COLO668 (cell line): ENCODE measurements at regions not wholly inside any gene's neighbourhood (a gene's known extent, or its start where the extent isn't known, plus 50 kb on each side); places are given as distances from the start of the nearest gene placed in this dataset.
A peak's percentile ranks its signal among the peaks of the same experiment; 100 is the strongest.
"Not testable (repeated sequence)": the region's sequence is repeated elsewhere in the genome, so short reads cannot be mapped to it uniquely, and the experiment has no call there.

ENCODE experiments used
- DNase-seq: peaks from one replicate; lab custom pipeline; 2025; ENCODE audit not compliant: unreplicated experiment; lab: John Stamatoyannopoulos, UW

DNA sequence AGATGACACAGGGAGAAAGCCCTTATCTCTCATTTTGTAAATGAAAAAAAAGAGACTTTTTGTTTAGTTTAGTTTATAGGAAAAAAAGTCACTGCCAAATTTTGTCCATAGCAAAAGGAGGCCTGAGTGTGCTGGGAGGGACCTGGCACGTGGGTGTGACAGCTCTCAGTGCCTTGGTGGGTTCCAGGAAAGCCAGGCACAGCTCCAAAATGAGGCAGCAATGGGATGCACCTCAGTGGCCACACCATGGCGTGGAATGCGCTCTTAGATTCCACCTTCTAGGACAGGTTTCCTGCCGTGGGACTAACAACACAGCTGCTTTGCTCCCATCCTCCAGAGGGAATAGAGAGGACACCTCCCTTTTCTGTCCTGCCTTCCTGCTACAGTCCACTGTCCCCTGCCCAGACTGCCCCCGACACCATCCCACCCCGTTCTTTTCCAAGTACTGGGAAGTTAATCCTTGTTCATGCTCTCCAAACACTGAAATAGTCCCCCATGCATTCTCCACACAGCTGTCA lies 207.6 kb downstream of the EMP1 start:
- no peak for DNase-seq

DNA sequence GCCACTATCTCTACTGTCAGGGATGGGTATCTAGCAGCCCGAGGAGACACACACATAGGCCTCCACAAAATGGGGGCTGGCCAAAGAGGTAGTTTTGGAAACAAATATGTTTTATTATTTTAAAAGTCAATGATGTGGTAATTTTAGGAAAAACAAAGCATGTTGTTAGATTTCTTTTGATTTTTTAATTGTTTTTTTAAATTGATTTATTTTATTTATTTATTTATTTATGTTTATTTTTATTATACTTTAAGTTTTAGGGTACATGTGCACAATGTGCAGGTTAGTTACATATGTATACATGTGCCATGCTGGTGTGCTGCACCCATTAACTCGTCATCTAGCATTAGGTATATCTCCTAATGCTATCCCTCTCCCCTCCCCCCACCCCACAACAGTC lies 194.8 kb downstream of the EMP1 start:
- DNase-seq, result not testable (repeated sequence)

DNA sequence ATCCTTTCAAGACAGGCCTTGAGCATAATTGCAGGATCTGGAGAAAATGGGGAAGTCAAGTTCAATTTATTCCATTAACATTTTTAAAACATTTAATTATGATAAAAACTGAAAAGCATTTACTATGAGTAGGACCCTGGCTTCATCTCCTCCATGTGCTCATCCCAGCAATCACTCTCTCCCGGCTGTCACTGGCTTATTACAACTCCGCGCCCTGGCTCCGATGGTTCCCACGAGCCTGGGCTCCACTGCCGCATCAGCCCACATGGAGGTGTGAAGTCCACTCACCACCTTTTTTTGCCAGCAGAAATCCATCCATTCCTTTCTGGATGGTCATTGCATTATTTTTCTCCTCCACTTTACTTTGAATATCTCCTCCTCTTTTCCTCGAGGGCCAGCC lies 194.4 kb downstream of the EMP1 start:
- DNase-seq, result no peak

DNA sequence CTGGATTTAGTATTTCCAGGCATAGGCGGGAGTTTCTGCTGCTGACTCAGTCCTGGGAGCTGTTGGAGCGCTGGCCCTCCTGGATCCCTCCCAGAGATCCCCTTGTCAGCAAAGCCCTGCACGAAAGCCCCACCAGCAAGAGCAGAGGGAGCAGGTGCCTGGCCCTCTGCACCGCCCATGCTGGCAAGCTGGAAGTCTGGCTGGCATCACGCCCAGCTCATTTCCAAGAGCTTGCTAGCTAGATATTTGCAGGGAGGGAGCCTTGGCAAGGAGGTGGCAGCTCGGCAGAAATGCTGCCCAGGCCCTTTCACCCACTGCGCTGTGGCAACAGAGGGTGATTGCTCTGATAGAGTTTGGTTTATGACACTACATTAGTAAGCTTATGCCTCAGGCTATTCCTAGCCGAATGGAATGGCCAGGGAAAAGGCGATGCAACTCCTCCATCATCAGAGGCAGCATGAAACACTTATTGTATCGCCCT lies 193.9 kb downstream of the EMP1 start:
- DNase-seq, result peak; percentile 36

DNA sequence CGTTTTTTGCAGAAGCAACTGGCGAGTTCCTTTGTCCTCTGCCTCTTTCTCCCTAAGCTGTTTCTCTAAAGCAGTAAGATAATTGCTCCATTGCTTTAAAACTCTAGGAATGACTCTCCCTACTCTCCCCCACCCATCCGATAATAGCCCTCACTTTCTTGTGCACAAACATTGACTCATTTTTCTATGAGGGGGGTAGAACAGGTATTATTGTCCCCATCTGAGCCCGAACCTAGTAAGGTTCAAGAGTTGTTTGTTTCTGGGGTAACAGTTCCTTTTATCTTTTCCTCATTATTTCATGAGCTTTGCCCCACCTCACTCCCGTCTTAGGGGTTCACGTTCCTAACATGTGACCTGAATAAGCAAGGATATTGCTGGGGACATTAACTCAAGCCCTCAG lies 190.6 kb downstream of the EMP1 start:
- no peak for DNase-seq

DNA sequence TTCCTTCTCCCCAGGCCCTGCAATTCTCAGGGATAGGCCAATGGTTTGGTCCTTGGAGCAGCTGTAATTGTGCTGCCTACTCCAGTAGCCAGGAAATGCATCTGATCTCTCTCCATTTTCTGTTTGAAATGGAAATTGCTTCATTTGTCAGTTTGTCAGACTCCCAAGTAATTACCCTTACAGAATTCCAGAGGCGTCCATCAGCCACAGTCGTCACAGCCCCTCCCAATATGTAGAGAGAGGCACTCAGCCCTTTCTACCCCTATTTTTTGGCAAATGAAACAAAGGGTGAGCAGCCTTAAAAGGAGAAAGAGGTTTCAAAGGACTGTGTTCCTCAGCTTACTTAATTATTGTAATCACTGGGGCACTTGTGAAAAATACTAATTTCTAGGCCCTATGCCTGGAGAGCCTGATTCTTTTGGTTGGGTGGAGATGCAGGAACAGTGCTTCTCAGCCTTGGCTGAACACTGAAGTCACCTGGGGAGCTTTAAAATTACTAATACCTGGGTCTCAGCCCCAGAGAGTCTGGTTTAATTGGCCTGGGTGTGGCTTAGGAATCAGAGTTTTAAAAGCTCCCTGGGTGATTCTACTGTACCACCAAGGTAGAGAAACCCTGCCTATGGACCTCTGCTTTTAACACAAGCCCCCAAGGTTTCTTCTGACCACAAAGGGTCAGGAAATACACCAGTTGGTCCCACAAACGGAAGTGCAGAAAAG lies 190.0 kb downstream of the EMP1 start:
- no peak for DNase-seq

DNA sequence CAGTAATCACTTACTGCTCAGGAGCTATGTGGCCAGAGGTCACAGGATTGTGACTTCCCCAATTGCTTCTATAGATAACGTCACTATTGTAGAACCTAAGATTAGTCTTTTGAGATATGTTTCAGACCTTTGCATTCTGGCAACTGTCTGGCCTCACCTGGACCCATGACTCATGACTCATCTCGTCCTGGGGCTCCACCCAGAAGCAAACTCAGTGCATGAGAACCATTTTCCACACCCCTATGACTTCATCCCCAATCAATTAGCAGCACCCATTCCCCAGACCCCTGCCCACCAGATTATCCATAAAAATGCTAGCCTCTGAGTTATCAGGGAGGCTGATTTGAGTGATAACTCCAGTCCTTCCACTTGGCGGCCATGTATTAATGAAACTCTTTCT lies 186.9 kb downstream of the EMP1 start:
- no peak for DNase-seq

DNA sequence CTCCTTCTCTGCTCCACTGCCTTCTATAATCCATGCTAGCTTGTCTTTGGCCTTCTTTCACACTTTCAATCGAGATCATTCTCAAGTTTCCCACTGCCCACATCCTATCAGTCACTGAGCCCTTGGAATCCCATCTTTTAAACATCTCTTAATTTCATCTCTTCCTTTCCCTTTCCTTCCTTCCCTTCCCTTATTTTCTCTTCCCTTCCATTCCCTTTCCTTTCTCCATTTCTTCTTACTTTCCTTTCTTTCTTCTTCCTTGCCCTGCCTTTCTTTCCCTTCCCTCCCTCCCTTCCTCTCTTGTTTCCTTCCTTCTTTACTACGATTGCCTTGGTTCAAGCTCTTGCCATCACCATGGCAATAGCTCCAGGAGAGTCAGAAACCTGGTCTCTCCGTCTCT lies 183.8 kb downstream of the EMP1 start:
- no peak for DNase-seq

DNA sequence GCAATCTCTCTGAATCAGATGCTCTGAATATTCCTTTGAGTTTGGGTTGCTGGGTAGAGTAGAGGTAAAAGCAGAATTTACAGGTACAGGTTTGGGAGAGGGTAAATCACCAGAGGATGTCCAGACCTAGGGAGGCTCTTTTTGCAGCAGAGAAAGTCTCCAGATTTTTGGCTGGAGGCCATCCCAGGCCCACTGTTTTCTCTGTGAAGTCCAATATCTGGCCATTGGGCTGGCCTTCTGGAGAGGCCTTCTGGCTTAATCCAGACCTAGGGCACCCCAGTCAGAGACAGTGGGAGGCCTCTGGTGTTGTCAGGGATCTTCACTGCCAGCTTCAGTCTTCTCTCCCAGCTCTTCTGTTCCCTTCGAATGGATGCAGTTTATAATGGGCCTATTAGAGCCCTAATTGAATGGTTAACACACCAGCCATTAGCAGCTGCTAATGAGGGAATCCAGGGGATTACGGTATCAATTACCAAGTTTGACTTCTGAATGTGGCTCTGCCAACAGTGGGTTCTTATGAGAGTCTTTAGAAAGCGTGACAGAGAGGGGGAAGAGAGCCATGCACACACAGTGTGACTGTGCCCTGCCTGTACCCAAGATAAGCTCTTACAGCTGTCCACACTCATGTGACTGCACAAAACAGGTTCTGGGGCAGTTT lies 183.1 kb downstream of the EMP1 start:
- no peak for DNase-seq

DNA sequence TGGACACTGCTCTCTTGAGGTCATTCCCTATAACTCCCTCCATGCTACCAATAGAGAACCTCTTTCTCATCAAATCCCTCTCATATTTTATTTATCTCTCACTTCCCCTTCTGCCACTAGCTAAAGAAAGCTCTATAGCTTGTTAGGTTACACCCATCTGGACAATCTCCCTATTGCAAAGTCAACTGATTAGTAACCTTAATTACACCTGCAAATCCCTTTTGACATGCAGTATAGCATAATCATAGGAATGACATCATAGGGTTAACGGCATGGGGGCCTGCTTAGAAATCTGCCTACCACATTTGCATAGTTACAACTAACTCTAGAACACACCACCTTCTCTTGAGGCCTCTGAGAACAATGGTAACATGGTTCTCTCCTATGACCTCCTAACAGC lies 181.2 kb downstream of the EMP1 start:
- DNase-seq, result no peak

DNA sequence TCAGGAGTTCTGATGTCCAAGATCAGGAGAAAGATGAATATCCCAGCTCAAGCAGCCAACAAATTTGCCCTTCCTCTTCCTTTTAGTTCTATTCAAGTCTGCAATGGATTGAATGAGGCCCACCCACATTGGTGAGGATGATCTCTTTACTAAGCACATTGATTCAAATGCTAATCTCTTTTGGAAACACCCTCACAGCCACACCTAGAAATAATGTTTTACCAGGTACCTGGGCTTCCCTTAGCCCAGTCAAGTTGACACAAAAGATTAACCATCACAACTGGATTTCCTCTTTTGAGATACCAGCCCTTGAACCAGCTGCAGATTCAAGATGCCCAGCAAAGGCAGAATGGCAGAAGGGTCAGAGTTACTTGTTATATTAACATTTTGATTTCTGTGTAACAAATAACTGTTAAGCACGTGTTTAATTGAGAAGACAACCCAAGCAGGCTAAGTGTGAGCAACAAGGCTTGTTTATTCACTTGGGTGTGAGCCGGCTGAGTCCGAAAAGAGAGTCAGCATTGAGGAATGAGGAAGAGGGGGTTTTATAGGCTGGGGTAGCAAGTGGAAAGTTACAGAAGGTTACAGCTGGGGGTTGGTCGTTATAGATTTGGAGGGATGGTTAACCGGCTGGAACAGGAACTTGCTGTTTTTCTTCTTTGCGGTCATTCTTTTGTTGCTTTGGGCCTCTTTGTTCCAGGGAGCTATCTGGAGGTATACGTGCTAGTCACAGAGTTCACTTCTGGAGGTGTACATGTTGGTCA lies 180.3 kb downstream of the EMP1 start:
- DNase-seq, result no peak

DNA sequence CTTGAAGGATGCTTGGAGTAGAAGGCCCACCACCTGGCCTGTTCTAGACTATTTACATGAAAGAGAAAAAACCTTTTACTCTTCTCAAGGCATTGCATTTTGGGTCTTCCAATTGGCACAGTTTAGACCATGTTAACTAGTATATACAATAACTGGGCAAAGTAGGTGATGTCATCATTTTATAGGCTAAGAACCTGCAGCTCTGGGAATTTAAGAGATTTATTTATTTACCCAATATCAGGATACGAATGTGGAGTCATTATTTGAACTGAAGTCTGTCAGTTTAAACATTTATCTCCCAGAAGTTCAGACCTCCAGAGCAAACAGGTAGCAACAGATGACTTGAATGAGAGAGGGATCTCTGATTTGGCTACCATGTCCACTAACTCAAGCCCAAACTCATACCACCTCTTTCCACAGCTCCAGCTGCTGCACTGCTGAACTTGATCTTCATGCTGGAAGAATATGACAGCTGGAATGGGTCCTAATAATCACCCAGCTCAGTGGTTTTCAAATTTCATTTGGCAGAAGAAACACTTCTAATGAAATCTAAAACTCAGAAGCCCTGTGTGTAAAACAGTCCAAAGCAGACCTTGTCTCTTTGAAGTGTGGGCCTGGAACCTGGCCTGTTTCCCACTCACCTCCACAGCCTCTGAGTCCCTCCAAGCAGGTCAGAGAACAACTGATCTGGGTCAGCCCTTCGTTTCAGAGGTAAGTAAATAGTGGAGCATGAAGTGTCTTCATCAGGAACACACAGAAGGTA lies 179.2 kb downstream of the EMP1 start:
- no peak for DNase-seq

DNA sequence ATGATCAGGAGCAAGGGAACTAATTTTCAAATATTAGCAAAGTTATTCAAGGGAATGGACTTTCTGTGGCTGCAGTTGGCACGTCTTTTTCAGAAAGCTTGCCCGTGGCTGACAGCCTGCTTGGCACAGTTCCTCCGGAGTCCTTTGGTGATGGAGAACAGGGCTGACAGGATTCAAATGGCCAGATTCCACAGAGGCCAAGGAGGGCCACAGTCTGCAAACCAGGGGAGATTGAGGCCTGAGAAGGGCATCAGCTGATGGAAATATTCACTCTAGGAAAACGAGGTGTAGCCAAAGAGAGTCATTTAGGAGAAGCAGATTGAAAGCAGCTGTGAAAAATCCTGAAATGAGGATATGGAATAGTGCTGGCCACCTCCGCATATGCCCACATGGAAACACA lies 178.3 kb downstream of the EMP1 start:
- DNase-seq, result no peak

DNA sequence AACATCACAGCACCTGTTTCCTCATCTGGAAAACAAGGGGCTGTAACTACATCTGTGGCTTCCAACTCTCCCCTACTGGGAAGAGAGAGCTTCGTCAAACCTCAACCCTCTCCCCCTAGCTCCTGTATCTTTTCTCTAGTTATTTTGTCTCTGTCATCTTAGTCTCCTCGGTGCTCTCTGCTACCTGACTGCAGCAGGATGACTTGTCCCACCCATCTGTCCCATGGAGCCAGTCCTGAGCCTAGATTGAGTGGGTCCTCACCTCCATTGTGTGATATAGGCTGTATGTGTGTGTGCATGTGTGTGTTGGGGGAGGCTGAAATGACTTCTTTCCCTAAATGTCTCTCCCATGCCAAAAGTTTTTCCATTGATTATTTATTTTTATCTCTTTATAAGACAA lies 177.3 kb downstream of the EMP1 start:
- no peak for DNase-seq

DNA sequence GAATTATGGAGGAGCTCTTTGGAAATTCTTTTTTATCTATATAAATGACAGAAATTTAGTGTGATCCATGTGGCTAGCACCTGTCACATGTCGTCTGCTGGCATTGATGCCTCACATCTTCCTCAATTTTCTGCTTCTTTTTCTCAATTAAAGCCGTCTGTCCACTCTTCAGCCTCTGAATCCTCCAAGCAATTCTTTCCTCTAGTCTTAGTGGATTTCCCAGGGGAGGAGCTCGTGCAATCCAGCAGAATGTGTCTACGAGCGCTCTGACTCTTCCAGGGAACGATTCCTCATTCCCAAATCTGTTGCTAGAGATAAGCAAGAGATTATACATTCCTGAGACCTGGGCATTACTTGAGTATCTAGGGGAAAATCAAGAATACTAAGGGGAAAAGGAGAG lies 176.6 kb downstream of the EMP1 start:
- DNase-seq, result no peak

DNA sequence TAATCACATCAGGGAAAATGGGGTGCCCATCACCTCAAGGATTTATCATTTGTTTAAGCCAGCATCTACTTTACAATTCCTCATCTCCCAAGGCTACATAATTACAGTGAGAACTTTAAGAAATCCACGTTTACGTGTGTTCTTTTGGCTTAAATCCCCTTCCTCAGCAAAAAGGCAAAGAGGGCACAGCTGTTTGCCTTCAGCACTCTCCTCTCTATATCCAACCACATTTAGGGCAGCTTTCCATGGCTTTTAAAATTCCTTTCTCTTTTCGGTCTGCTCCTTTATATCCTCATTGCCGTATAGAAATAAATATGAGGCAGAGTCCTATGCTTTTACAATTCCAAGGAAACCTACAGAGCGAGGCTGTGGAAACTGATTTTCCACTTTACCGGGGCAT lies 175.9 kb downstream of the EMP1 start:
- DNase-seq, result no peak

DNA sequence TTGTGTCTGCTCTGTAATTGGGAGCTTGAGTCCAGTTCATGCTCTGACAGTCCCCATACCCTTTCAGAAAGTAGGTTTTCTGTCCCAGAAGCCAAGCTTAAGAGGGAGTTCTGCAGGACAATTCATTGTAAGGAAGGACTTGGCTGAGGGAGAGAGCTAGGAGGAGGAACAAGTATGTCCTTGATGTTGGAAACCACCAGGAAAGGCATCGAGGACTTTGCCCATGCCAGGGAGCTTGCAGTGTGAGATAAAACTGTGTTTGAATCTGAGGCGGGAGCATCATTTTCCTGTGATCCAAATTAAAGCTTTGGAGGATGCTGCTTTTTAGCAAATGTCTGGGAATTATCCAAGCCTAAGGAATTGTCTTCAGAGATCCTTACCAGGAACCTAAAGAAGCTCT lies 175.3 kb downstream of the EMP1 start:
- DNase-seq, result no peak

DNA sequence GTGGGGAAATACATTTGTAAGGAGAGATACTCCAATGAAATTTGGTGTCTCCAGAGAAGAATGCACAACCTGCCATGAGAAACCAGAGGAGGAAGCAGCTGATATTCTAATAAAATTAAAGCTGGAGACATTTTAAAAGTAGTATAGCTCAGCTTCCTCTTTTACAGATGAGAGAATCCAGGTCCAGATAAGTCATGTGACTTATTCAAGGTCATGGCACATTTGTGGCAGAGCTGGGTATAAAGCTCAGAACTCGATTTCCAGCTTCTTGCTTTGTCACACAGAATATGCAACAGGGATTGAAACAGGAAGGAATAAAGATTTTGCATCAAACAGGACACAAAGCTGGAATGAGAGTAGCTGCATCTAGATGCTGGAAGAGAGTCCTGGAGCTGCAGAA lies 174.8 kb downstream of the EMP1 start:
- no peak for DNase-seq

DNA sequence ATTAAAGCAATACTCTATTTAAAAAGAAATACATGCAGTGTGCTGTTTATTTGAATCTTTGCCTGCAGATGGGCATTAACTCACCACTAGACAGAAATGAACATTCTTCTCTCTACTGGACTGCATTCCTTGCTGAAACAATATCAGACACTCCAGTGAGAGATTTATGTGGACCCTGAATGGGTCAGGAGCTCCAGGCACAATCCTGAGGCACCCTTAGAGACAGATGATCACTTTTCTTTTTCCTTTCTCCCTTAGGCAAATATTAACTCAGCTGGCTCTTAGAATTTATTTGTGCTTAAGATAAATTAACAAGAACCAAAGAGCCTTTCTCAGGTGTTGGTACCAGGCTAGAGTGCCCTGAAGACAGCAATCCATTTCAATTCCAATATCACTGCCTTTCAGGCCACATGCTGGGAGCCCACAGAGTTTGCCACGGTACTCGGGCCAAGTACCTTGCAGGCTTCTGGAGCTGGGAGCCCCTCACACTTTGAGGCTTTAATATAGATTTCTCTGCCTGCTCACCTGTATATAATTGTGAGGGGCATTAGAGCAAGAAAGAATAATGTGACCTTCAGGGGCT lies 173.0 kb downstream of the EMP1 start:
- DNase-seq, result no peak

DNA sequence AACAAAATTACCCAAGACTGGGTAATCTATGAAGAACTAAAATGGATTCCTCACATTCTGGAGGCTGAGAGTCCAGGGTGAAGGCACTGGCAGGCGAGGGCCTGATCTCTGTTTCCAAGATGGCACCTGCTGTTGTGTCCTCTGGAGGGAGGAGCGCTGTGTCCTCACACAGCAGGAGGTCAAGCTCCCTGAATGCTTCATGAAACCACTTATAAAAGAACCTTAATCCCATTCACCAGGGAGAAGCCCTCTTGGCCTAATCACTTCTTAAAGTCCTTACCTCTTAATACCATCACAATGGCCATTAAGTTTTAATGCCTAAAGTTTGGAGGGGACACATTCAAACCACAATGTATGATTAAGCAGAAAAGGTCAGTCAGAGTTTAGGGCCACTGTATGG lies 172.4 kb downstream of the EMP1 start:
- DNase-seq, result no peak

DNA sequence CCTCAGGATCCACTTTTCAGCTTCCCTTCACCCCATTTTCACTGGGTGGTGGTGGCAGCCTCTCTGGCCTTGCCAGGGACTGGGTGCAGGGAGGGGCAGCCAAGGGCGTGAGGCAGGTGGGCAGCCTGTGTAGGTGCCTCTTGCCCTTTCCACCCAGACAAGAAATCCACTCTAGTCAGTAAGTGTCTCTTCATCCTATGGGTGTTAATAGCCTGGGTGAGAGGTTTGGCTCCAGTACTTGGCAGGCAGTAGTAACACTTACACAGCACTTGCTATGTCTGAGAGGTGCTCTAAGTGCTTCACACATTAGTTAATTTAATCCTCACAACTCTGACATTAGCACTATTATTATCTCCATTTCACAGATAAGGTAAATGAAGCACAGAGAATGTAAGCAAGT lies 171.9 kb downstream of the EMP1 start:
- DNase-seq, result no peak
